K562 (cell line): ENCODE measurements at regions not wholly inside any gene's neighbourhood (a gene's known extent, or its start where the extent isn't known, plus 50 kb on each side); places are given as distances from the start of the nearest gene placed in this dataset.

Source experiments
- NR3C1 ChIP-seq: sonication (generic); formaldehyde crosslinking; IDR thresholded peaks from 2 replicates; pipeline ENCODE4 v1.8.1; 2022; ENCODE audit warnings: missing genetic modification reagents
- TF ChIP-seq, protein P1 (sequence below): fragments of 200-600 bp; sonication (generic); IDR thresholded peaks from one replicate; pipeline ENCODE4 v1.6.1; 2012; ENCODE audit warnings: mild to moderate bottlenecking, low read depth, low read length, inconsistent platforms

DNA sequence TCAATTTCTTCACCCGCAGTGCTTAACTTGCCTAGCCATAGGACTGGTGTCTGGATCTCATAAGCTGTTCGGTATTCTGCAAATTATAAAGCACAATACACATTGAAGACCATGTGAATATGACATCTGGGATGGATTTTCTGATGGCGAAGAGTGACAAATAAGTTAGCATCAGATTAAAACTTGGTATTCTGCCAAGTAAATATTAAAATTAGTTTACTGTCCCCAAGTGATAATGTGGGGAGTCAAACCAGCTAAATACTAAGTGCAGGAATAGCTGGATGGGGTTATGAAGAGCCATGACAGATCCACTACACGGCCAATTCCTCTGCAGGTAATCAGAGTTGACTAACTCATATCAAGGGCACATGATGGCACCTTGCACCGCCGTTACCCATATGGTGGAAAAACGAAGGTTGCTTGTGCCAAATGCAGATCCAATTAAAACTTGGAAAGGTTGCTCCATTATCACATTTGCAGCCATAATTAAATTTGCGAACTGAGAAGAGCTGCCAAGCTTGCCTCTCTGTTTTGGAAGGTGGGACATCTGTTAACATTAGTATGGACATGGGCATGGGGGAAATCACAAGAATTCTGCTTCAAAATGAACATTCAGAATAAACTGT lies 114.9 kb upstream of the TOM1L1 start (continued):
- TF ChIP-seq, protein P1, sequence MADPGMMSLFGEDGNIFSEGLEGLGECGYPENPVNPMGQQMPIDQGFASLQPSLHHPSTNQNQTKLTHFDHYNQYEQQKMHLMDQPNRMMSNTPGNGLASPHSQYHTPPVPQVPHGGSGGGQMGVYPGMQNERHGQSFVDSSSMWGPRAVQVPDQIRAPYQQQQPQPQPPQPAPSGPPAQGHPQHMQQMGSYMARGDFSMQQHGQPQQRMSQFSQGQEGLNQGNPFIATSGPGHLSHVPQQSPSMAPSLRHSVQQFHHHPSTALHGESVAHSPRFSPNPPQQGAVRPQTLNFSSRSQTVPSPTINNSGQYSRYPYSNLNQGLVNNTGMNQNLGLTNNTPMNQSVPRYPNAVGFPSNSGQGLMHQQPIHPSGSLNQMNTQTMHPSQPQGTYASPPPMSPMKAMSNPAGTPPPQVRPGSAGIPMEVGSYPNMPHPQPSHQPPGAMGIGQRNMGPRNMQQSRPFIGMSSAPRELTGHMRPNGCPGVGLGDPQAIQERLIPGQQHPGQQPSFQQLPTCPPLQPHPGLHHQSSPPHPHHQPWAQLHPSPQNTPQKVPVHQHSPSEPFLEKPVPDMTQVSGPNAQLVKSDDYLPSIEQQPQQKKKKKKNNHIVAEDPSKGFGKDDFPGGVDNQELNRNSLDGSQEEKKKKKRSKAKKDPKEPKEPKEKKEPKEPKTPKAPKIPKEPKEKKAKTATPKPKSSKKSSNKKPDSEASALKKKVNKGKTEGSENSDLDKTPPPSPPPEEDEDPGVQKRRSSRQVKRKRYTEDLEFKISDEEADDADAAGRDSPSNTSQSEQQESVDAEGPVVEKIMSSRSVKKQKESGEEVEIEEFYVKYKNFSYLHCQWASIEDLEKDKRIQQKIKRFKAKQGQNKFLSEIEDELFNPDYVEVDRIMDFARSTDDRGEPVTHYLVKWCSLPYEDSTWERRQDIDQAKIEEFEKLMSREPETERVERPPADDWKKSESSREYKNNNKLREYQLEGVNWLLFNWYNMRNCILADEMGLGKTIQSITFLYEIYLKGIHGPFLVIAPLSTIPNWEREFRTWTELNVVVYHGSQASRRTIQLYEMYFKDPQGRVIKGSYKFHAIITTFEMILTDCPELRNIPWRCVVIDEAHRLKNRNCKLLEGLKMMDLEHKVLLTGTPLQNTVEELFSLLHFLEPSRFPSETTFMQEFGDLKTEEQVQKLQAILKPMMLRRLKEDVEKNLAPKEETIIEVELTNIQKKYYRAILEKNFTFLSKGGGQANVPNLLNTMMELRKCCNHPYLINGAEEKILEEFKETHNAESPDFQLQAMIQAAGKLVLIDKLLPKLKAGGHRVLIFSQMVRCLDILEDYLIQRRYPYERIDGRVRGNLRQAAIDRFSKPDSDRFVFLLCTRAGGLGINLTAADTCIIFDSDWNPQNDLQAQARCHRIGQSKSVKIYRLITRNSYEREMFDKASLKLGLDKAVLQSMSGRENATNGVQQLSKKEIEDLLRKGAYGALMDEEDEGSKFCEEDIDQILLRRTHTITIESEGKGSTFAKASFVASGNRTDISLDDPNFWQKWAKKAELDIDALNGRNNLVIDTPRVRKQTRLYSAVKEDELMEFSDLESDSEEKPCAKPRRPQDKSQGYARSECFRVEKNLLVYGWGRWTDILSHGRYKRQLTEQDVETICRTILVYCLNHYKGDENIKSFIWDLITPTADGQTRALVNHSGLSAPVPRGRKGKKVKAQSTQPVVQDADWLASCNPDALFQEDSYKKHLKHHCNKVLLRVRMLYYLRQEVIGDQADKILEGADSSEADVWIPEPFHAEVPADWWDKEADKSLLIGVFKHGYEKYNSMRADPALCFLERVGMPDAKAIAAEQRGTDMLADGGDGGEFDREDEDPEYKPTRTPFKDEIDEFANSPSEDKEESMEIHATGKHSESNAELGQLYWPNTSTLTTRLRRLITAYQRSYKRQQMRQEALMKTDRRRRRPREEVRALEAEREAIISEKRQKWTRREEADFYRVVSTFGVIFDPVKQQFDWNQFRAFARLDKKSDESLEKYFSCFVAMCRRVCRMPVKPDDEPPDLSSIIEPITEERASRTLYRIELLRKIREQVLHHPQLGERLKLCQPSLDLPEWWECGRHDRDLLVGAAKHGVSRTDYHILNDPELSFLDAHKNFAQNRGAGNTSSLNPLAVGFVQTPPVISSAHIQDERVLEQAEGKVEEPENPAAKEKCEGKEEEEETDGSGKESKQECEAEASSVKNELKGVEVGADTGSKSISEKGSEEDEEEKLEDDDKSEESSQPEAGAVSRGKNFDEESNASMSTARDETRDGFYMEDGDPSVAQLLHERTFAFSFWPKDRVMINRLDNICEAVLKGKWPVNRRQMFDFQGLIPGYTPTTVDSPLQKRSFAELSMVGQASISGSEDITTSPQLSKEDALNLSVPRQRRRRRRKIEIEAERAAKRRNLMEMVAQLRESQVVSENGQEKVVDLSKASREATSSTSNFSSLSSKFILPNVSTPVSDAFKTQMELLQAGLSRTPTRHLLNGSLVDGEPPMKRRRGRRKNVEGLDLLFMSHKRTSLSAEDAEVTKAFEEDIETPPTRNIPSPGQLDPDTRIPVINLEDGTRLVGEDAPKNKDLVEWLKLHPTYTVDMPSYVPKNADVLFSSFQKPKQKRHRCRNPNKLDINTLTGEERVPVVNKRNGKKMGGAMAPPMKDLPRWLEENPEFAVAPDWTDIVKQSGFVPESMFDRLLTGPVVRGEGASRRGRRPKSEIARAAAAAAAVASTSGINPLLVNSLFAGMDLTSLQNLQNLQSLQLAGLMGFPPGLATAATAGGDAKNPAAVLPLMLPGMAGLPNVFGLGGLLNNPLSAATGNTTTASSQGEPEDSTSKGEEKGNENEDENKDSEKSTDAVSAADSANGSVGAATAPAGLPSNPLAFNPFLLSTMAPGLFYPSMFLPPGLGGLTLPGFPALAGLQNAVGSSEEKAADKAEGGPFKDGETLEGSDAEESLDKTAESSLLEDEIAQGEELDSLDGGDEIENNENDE: no peak
- no peak for TF ChIP-seq NR3C1 (CRISPR knock-in tag)
